ENCODE measurements at regions not wholly inside any gene's neighbourhood (a gene's known extent, or its start where the extent isn't known, plus 50 kb on each side); places are given as distances from the start of the nearest gene placed in this dataset.

DNA sequence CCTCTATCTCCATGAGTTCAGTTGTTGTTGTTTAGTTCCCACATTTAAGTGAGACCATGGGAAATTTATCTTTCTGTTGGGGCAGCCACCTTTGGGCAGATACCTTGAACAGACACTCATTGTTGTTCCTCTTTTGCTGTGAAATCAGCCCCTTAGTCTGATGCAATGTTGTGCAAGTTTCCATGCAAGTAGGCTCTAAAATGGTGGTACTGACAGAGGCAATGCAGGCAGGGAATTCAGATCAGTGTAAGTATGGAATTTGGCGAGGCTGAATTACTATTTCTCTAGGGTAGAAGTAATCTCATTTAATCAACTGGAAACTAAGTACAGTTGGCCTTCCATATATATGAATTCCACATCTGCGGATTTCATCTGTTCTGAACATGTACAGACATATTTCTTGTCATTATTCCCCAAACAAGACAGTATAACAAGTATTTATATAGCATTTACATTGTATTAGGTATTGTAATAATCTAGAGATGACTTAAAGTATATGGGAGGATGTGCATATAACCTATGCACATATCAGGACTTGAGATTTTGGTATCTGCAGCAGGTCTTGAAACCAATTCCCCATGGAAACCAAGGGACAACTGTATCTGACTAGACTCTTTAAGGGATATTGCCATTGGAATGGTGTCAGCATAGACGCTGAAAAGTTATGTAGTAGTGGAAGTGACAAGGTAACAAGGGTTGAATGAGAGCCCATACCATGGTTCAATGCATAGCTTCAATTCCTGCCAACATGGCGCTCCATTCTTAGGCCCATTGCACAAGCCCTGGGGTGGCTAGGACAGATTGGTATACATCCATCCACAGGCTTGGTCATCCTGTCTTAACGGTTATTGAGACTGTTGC lies 281.5 kb upstream of the HTR2A start:
- H3K79me2 ChIP-seq (ENCODE audit: insufficient read depth, low read length), result no peaks in the 10 kb centered on the region

DNA sequence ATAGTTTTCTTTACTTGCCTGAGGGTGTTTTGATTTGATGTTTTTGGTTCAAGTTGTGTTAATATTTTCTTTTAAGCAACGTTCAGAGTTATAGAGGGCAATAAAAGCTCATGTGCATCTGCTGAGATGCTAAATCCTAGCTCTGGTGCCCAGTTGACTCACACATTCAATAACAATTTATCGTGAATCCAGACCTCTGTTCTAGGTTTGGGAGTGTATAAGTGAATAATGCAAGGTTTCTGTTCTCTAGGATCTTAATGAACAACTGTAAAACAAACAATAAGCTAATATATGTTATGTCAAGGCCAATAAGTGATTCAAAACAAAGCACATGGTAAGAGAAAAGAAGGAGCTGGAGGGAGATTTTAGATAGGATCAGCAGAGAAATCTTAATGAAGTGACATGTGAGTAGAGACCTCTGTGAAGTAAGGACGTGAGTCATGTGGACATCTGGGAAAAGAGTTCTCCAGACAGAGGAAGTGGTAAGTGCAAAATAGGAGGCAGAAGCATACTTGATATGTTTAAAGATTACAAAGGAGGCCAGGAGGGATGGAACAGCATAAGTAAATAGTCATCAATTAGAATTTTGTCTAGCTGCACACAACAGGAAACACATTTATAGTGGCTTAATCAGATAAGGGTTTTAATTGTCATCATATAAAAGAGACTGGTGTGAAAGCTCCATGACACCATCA lies 278.5 kb upstream of the HTR2A start:
- no peaks in the 10 kb centered on the region for H4K20me1 ChIP-seq (ENCODE audit: insufficient read depth, low read length, poor library complexity, severe bottlenecking)
- H2AFZ ChIP-seq (ENCODE audit: low read length), result no peak overlapping the region
- TF ChIP-seq, protein P1, sequence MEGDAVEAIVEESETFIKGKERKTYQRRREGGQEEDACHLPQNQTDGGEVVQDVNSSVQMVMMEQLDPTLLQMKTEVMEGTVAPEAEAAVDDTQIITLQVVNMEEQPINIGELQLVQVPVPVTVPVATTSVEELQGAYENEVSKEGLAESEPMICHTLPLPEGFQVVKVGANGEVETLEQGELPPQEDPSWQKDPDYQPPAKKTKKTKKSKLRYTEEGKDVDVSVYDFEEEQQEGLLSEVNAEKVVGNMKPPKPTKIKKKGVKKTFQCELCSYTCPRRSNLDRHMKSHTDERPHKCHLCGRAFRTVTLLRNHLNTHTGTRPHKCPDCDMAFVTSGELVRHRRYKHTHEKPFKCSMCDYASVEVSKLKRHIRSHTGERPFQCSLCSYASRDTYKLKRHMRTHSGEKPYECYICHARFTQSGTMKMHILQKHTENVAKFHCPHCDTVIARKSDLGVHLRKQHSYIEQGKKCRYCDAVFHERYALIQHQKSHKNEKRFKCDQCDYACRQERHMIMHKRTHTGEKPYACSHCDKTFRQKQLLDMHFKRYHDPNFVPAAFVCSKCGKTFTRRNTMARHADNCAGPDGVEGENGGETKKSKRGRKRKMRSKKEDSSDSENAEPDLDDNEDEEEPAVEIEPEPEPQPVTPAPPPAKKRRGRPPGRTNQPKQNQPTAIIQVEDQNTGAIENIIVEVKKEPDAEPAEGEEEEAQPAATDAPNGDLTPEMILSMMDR (conservative IDR thresholded peaks at IDR 0.05; ENCODE audit: low read length), result no peak
- TF ChIP-seq EZH2phosphoT487 (IDR thresholded peaks at IDR 0.05; ENCODE audit: borderline replicate concordance), result no peak
- H3K27me3 ChIP-seq (ENCODE audit: insufficient read depth, low read length, poor library complexity, severe bottlenecking), result no peaks in the 10 kb centered on the region
- H3K9me3 ChIP-seq (ENCODE audit: insufficient read depth, low read depth, low read length), result no peaks in the 10 kb centered on the region
- H3K9me2 ChIP-seq (replicated peaks; ENCODE audit: low read depth, low read length), result no peaks in the 10 kb centered on the region
- H3K36me3 ChIP-seq (ENCODE audit: insufficient read depth, low read length), result no peaks in the 10 kb centered on the region
- H3K79me2 ChIP-seq (ENCODE audit: insufficient read depth, low read length), result no peaks in the 10 kb centered on the region
- H3F3A ChIP-seq (ENCODE audit: low read depth), result no peaks in the 10 kb centered on the region
- no peak overlapping the region for H3K4me3 ChIP-seq (ENCODE audit: low read length, poor library complexity, severe bottlenecking)
- H3K9ac ChIP-seq (ENCODE audit: low read depth, low read length, poor library complexity, severe bottlenecking), result no peak overlapping the region
- H3K4me2 ChIP-seq (ENCODE audit: low read depth, low read length, poor library complexity, severe bottlenecking), result peak overlapping the region; percentile 9
- peaks cover 12% of the 10 kb centered on the region for H3K4me1 ChIP-seq (ENCODE audit: insufficient read depth, low read length, poor library complexity, severe bottlenecking)

More for the DNA sequence above, 281.5 kb upstream of the HTR2A start:
- H3K4me1 ChIP-seq (ENCODE audit: insufficient read depth, low read length, poor library complexity, severe bottlenecking), result peaks cover 12% of the 10 kb centered on the region
- no peaks in the 10 kb centered on the region for H3K27me3 ChIP-seq (ENCODE audit: insufficient read depth, low read length, poor library complexity, severe bottlenecking)
- H3K9me2 ChIP-seq (replicated peaks; ENCODE audit: low read depth, low read length), result no peaks in the 10 kb centered on the region
- H3F3A ChIP-seq (ENCODE audit: low read depth), result no peaks in the 10 kb centered on the region
- H3K36me3 ChIP-seq (ENCODE audit: insufficient read depth, low read length), result no peaks in the 10 kb centered on the region
- no peak overlapping the region for H2AFZ ChIP-seq (ENCODE audit: low read length)
- TF ChIP-seq, protein P1 (conservative IDR thresholded peaks at IDR 0.05; ENCODE audit: low read length), result no peak
- TF ChIP-seq EZH2phosphoT487 (IDR thresholded peaks at IDR 0.05; ENCODE audit: borderline replicate concordance), result no peak
- H3K4me2 ChIP-seq (ENCODE audit: low read depth, low read length, poor library complexity, severe bottlenecking), result no peak overlapping the region
- no peaks in the 10 kb centered on the region for H3K9me3 ChIP-seq (ENCODE audit: insufficient read depth, low read depth, low read length)
- H3K4me3 ChIP-seq (ENCODE audit: low read length, poor library complexity, severe bottlenecking), result no peak overlapping the region
- no peaks in the 10 kb centered on the region for H4K20me1 ChIP-seq (ENCODE audit: insufficient read depth, low read length, poor library complexity, severe bottlenecking)
- H3K9ac ChIP-seq (ENCODE audit: low read depth, low read length, poor library complexity, severe bottlenecking), result no peak overlapping the region

DNA sequence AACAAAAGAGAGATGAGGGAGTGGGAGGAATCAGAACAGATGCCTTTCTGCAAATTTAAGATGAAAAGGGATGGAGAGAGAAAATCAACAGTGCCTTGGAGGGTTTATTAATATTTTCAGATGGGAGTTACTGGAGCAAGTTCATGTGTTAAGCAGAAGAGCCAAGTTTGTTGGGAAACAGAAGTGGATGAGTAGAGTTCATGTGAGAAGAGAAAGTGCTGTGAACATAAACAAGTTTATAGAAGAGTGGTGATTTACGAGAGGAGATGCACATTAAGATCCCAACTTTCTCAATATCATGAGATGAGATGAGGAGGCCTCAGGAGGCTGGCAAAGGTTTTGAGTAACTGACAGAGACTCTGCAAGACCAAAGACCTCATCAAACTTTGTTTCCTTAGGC lies 274.1 kb upstream of the HTR2A start:
- H3K4me2 ChIP-seq (ENCODE audit: low read depth, low read length, poor library complexity, severe bottlenecking), result no peak overlapping the region

More for the DNA sequence above, 274.1 kb upstream of the HTR2A start:
- no peaks in the 10 kb centered on the region for H3F3A ChIP-seq (ENCODE audit: low read depth)
- no peaks in the 10 kb centered on the region for H3K36me3 ChIP-seq (ENCODE audit: insufficient read depth, low read length)
- H3K4me1 ChIP-seq (ENCODE audit: insufficient read depth, low read length, poor library complexity, severe bottlenecking), result peaks cover 11% of the 10 kb centered on the region
- H3K9ac ChIP-seq (ENCODE audit: low read depth, low read length, poor library complexity, severe bottlenecking), result no peak overlapping the region
- no peak for TF ChIP-seq EZH2phosphoT487 (IDR thresholded peaks at IDR 0.05; ENCODE audit: borderline replicate concordance)
- TF ChIP-seq, protein P1 (conservative IDR thresholded peaks at IDR 0.05; ENCODE audit: low read length), result no peak
- no peaks in the 10 kb centered on the region for H4K20me1 ChIP-seq (ENCODE audit: insufficient read depth, low read length, poor library complexity, severe bottlenecking)
- H3K79me2 ChIP-seq (ENCODE audit: insufficient read depth, low read length), result no peaks in the 10 kb centered on the region
- H2AFZ ChIP-seq (ENCODE audit: low read length), result no peak overlapping the region
- no peaks in the 10 kb centered on the region for H3K9me3 ChIP-seq (ENCODE audit: insufficient read depth, low read depth, low read length)
- no peak overlapping the region for H3K4me3 ChIP-seq (ENCODE audit: low read length, poor library complexity, severe bottlenecking)
- no peaks in the 10 kb centered on the region for H3K27me3 ChIP-seq (ENCODE audit: insufficient read depth, low read length, poor library complexity, severe bottlenecking)
- H3K9me2 ChIP-seq (replicated peaks; ENCODE audit: low read depth, low read length), result no peaks in the 10 kb centered on the region

All from Loucy (cell line).